GM12878 (cell line): ENCODE measurements at regions not wholly inside any gene's neighbourhood (a gene's known extent, or its start where the extent isn't known, plus 50 kb on each side); places are given as distances from the start of the nearest gene placed in this dataset.

Experiments
- ATAC-seq: fragments of 200-7000 bp; cut with Tn5 transposase; 3 replicates; pipeline ENCODE4 v1.9.1; 2020; ENCODE audit warnings: mild to moderate bottlenecking, moderate library complexity
- BruUV-seq: library from RNA; stranded (reverse); fragments of 400-500 nt; replicated peaks from 2 replicates; lab custom pipeline; 2021; lab: Mats Ljungman, UMichigan
- CTCF ChIA-PET: fragments of 300-600 bp; sonication (Branson Sonifier 250); formaldehyde crosslinking; extraction: SDS; loops from one replicate; lab custom pipeline; 2021; ENCODE audit warnings: inconsistent platforms; lab: Yijun Ruan, JAX
- POLR2A ChIA-PET: fragments of 350-600 bp; formaldehyde crosslinking; extraction: SDS; loops from one replicate; lab custom pipeline; 2021; ENCODE audit warnings: inconsistent platforms; lab: Charles Lee
- RAD21 ChIA-PET: fragments of 300-600 bp; sonication (Branson Sonifier 250); formaldehyde crosslinking; loops from one replicate; lab custom pipeline; 2023; ENCODE audit warnings: antibody characterized with exemption; ENCODE audit not compliant: unreplicated experiment; lab: Charles Lee
- SMC1A ChIA-PET: fragments of 300-600 bp; sonication (Branson Sonifier 250); formaldehyde crosslinking; loops from one replicate; lab custom pipeline; 2023; ENCODE audit not compliant: unreplicated experiment, uncharacterized antibody; lab: Charles Lee
- DNase-seq: peaks from one replicate; pipeline ENCODE4 v3.0.0-alpha.2; 2011; ENCODE audit warnings: low read depth, low spot score
- FAIRE-seq: peaks from 3 replicates; lab custom pipeline; 2011; peaks lifted over from hg19 to GRCh38; lab: Jason Lieb, UNC
- H2AFZ ChIP-seq: 2 replicates; pipeline ENCODE4 v1.6.0; 2011; ENCODE audit warnings: low read depth, low read length, control low read depth; ENCODE audit not compliant: control insufficient read depth
- H3K27ac ChIP-seq: 2 replicates; pipeline ENCODE4 v1.5.1; 2011; ENCODE audit warnings: control low read depth; ENCODE audit not compliant: control insufficient read depth, insufficient read depth
- H3K27me3 ChIP-seq, 2 experiments: replicated peaks in 1 of 2; 2 replicates each; pipeline versions ENCODE4 v1.6.0 to v1.6.1; 2011; ENCODE audit warnings: low read length in 1 of 2; ENCODE audit not compliant: control insufficient read depth in 2 of 2, insufficient read depth in 2 of 2
- H3K36me3 ChIP-seq, 2 experiments: 2 replicates each; pipeline ENCODE4 v1.5.1; 2011; ENCODE audit warnings: low read length in 1 of 2; ENCODE audit not compliant: control insufficient read depth in 2 of 2, insufficient read depth in 2 of 2
- H3K4me1 ChIP-seq: 2 replicates; pipeline ENCODE4 v1.6.1; 2011; ENCODE audit warnings: mild to moderate bottlenecking, low read length, moderate library complexity, mixed read lengths; ENCODE audit not compliant: control insufficient read depth, insufficient read depth
- H3K4me2 ChIP-seq: 2 replicates; pipeline ENCODE4 v1.6.0; 2011; ENCODE audit warnings: control low read depth; ENCODE audit not compliant: control insufficient read depth, insufficient read depth
- H3K4me3 ChIP-seq: fragments of 200-600 bp; sonication (generic); 2 replicates; pipeline ENCODE4 v1.5.1; 2016
- H3K79me2 ChIP-seq: 2 replicates; pipeline ENCODE4 v1.6.0; 2011; ENCODE audit warnings: low read length; ENCODE audit not compliant: control insufficient read depth, insufficient read depth
- H3K9ac ChIP-seq: 2 replicates; pipeline ENCODE4 v1.8.0; 2011; ENCODE audit warnings: low read length, control low read depth, mixed read lengths; ENCODE audit not compliant: control insufficient read depth, insufficient read depth
- H3K9me3 ChIP-seq: replicated peaks from 3 replicates; pipeline ENCODE4 v1.5.1; 2011; ENCODE audit warnings: mild to moderate bottlenecking, low read length; ENCODE audit not compliant: control insufficient read depth, insufficient read depth
- H4K20me1 ChIP-seq: 2 replicates; pipeline ENCODE4 v1.6.0; 2011; ENCODE audit not compliant: control insufficient read depth, insufficient read depth
- ATF7 ChIP-seq: fragments of 450-650 bp; IDR thresholded peaks from 2 replicates; pipeline ENCODE4 v1.6.1; 2016; ENCODE audit warnings: low read depth, mild to moderate bottlenecking
- FOS ChIP-seq: IDR thresholded peaks from 3 replicates; pipeline ENCODE4 v1.6.1; 2011; ENCODE audit warnings: borderline replicate concordance; ENCODE audit not compliant: insufficient read length; ENCODE audit errors: extremely low read depth
- IKZF1 ChIP-seq: fragments of 450-650 bp; conservative IDR thresholded peaks from 2 replicates; pipeline ENCODE4 v1.6.1; 2017; ENCODE audit warnings: antibody characterized with exemption, mild to moderate bottlenecking
- IRF4 ChIP-seq: IDR thresholded peaks from 2 replicates; pipeline ENCODE4 v1.6.1; 2011; ENCODE audit warnings: low read depth, low read length
- KLF5 ChIP-seq: fragments of 450-650 bp; IDR thresholded peaks from 2 replicates; pipeline ENCODE4 v1.6.1; 2014; ENCODE audit warnings: mild to moderate bottlenecking; ENCODE audit not compliant: partially characterized antibody
- NFYB ChIP-seq: IDR thresholded peaks from 2 replicates; pipeline ENCODE4 v1.6.1; 2011; ENCODE audit warnings: low read depth, mild to moderate bottlenecking, low read length, improper control_type of control experiment, moderate library complexity; ENCODE audit not compliant: insufficient read depth
- NR2C2 ChIP-seq: IDR thresholded peaks from 2 replicates; pipeline ENCODE4 v1.6.1; 2011; ENCODE audit warnings: borderline replicate concordance, low read depth; ENCODE audit not compliant: control insufficient read depth, insufficient read length
- PBX3 ChIP-seq: IDR thresholded peaks from 2 replicates; pipeline ENCODE4 v1.6.1; 2011; ENCODE audit warnings: mild to moderate bottlenecking, low read depth, low read length, moderate library complexity; ENCODE audit not compliant: insufficient replicate concordance
- SUZ12 ChIP-seq: fragments of 200-600 bp; sonication (generic); IDR thresholded peaks from one replicate; pipeline ENCODE4 v1.6.1; 2018; ENCODE audit warnings: antibody characterized with exemption, mild to moderate bottlenecking; ENCODE audit not compliant: unreplicated experiment
- USF1 ChIP-seq: IDR thresholded peaks from 2 replicates; pipeline ENCODE4 v1.6.1; 2011; ENCODE audit warnings: borderline replicate concordance, low read depth, mild to moderate bottlenecking, moderate library complexity, mixed read lengths, low read length; ENCODE audit not compliant: insufficient read depth; ENCODE audit errors: extremely low read length
- whole genome bisulfite sequencing: methylation state at CpG from one replicate; pipeline ENCODE4 v1.1.6; 2016; ENCODE audit warnings: low lambda C conversion rate; ENCODE audit not compliant: insufficient replicate concordance, insufficient coverage; ENCODE audit errors: missing lambda C conversion rate; 5-methylcytosine and 5-hydroxymethylcytosine counted together
- in situ Hi-C: fragments of 300-500 bp; cut with MboI; formaldehyde crosslinking; loops from 9 replicates; pipeline ENCODE4 v1.14.3; 2018; ENCODE audit warnings: mixed read lengths
- intact Hi-C: fragments of 100-400 bp; cut with micrococcal nuclease; formaldehyde crosslinking; loops from one replicate; pipeline ENCODE4 v1.14.2; 2022; ENCODE audit not compliant: unreplicated experiment

DNA sequence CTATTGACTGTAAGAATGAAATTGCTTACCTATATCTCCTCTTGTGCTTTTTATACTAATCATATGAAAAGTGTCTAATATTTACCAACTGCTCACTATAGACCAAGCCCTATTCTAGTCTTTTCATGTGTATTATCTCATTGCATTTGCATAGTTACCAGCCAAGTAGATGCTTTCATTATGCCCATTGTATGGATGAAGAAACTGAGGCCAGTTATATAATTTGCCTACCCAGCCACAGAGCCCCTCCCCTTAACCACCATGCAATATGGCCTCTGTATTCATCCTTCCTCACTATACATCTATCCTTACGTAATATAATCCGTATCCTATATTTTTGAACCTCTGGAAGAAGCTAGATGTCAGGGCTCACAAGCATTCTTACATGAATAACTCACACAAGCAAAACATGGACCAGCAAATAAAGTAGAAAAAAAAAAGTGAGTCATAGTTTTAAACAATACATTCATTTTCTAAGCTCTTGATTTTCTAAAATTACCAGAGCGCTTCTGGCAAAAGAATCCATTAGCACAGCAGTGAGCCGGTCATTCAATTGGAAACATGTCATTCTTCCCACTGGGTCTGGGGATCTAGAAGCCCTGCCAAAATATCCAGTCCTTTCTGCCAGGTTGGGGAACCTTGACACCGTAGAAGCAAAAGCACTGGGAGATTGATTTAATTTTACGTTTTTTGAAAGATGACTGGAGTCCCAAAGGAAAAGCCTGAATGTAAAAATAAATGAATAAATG, 80.0 kb downstream of the C11orf91 start:
- Histone ChIP-seq H3K79me2 (no peaks in the 10 kb centered on the region), H3K4me3 (no peak overlapping the region), H4K20me1 (no peaks in the 10 kb centered on the region), H3K27me3 (no peaks in the 10 kb centered on the region), H3K9me3 (no peaks in the 10 kb centered on the region), H3K4me2 (no peak overlapping the region), H3K27ac (no peak overlapping the region), H3K36me3 (no peaks in the 10 kb centered on the region; a peak in 1 of 4 replicates), H3K9ac (no peak overlapping the region), H3K4me1 (peaks cover 12% of the 10 kb centered on the region), H2AFZ (no peak overlapping the region)
- no peak for FAIRE-seq
- in situ Hi-C loops = no loop called here
- DNase-seq = no peak
- WGBS = 90% methylated on average over 6 of the region's 6 CpGs
- no peak for ATAC-seq
- SMC1A ChIA-PET = no interaction called here
- POLR2A ChIA-PET = no interaction called here
- CTCF ChIA-PET = no interaction called here
- RAD21 ChIA-PET = no interaction called here
- intact Hi-C loops = no loop called here
- BruUV-seq = no TSS peak
- TF ChIP-seq IKZF1 (no peak), PBX3 (no peak), KLF5 (no peak), NR2C2 (no peak), USF1 (no peak), NFYB (no peak), ATF7 (no peak), FOS (no peak), SUZ12 (no peak), IRF4 (no peak)
